ENCODE measurements at regions not wholly inside any gene's neighbourhood (a gene's known extent, or its start where the extent isn't known, plus 50 kb on each side); places are given as distances from the start of the nearest gene placed in this dataset.

GRCh38 chr3:127520993-127521392 is 69.5 kb downstream of the TPRA1 start:
- Histone ChIP-seq H3K36me3 (no peaks in the 10 kb centered on the region), H3K9me3 (no peaks in the 10 kb centered on the region), H3K4me1 (no peaks in the 10 kb centered on the region), H3K9ac (ENCODE audit: low read depth in 2 of 2, low read length in 2 of 2) (no peak overlapping the region), H3K27ac (no peak overlapping the region), H3K4me3 (no peak overlapping the region), H3K27me3 (no peaks in the 10 kb centered on the region)
- TF ChIP-seq CTCF (IDR thresholded peaks at IDR 0.05) = no peak
- intact Hi-C loops (cut with DNase I) = no loop called here
- no peak for DNase-seq

- DNase-seq = no peak
- H3K9me3 ChIP-seq = no peaks in the 10 kb centered on the region
- no peak overlapping the region for H3K4me3 ChIP-seq
- H3K4me1 ChIP-seq = no peaks in the 10 kb centered on the region
- intact Hi-C loops (cut with DNase I) = no loop called here
- no peak overlapping the region for H3K9ac ChIP-seq (ENCODE audit: low read depth in 2 of 2, low read length in 2 of 2)
- H3K36me3 ChIP-seq = no peaks in the 10 kb centered on the region
- no peaks in the 10 kb centered on the region for H3K27me3 ChIP-seq
- TF ChIP-seq CTCF (IDR thresholded peaks at IDR 0.05) = no peak
- no peak overlapping the region for H3K27ac ChIP-seq
Measured at GRCh38 chr3:127518456-127519081, 72.0 kb downstream of the TPRA1 start.

GRCh38 chr3:127512256-127512655 is 78.3 kb downstream of the TPRA1 start:
- no peak overlapping the region for H3K4me3 ChIP-seq
- TF ChIP-seq CTCF (IDR thresholded peaks at IDR 0.05) = no peak
- intact Hi-C loops (cut with DNase I) = no loop called here
- no peak for DNase-seq
- no peaks in the 10 kb centered on the region for H3K4me1 ChIP-seq
- H3K36me3 ChIP-seq = no peaks in the 10 kb centered on the region
- H3K27me3 ChIP-seq = no peaks in the 10 kb centered on the region
- H3K9ac ChIP-seq (ENCODE audit: low read depth in 2 of 2, low read length in 2 of 2) = no peak overlapping the region
- no peak overlapping the region for H3K27ac ChIP-seq
- no peaks in the 10 kb centered on the region for H3K9me3 ChIP-seq

GRCh38 chr3:127501177-127501576 is 89.4 kb downstream of the TPRA1 start:
- H3K9ac ChIP-seq (ENCODE audit: low read depth in 2 of 2, low read length in 2 of 2) = no peak overlapping the region

GRCh38 chr3:127497676-127498075 is 92.9 kb downstream of the TPRA1 start:
- Histone ChIP-seq H3K9me3 (no peaks in the 10 kb centered on the region), H3K4me1 (no peaks in the 10 kb centered on the region), H3K27me3 (no peaks in the 10 kb centered on the region), H3K4me3 (no peak overlapping the region), H3K27ac (no peak overlapping the region), H3K9ac (ENCODE audit: low read depth in 2 of 2, low read length in 2 of 2) (no peak overlapping the region), H3K36me3 (no peaks in the 10 kb centered on the region)
- TF ChIP-seq CTCF (IDR thresholded peaks at IDR 0.05) = no peak
- no peak for DNase-seq
- intact Hi-C loops (cut with DNase I) = no loop called here

More at GRCh38 chr3:127501177-127501576, 89.4 kb downstream of the TPRA1 start:
- no peak overlapping the region for H3K27ac ChIP-seq
- no peaks in the 10 kb centered on the region for H3K36me3 ChIP-seq
- intact Hi-C loops (cut with DNase I) = no loop called here
- H3K27me3 ChIP-seq = no peaks in the 10 kb centered on the region
- no peaks in the 10 kb centered on the region for H3K4me1 ChIP-seq
- TF ChIP-seq CTCF (IDR thresholded peaks at IDR 0.05) = no peak
- H3K4me3 ChIP-seq = no peak overlapping the region
- no peak for DNase-seq
- H3K9me3 ChIP-seq = no peaks in the 10 kb centered on the region
